ENCODE measurements at regions not wholly inside any gene's neighbourhood (a gene's known extent, or its start where the extent isn't known, plus 50 kb on each side); places are given as distances from the start of the nearest gene placed in this dataset.

GRCh38 chr16:13540771-13541170 lies 379.2 kb upstream of the ERCC4 start:
- Histone ChIP-seq H3K4me3 (ENCODE audit: low read depth in 1 of 3, low read length in 3 of 3) (no peak overlapping the region), H3K9me3 (ENCODE audit: control insufficient read depth in 4 of 4, low read length in 3 of 4) (no peaks in the 10 kb centered on the region), H3K4me1 (ENCODE audit: control insufficient read depth in 4 of 4, insufficient read depth in 4 of 4, low read length in 3 of 4) (no peaks in the 10 kb centered on the region), H3K36me3 (ENCODE audit: control insufficient read depth in 4 of 4, insufficient read depth in 3 of 4, low read depth in 1 of 4, low read length in 3 of 4) (no peaks in the 10 kb centered on the region), H3K27ac (ENCODE audit: low read depth in 1 of 2, low read length in 2 of 2) (no peak overlapping the region), H3K9ac (ENCODE audit: low read depth in 1 of 2, low read length in 2 of 2) (no peak overlapping the region), H3K27me3 (ENCODE audit: control insufficient read depth in 4 of 4, insufficient read depth in 4 of 4, low read length in 3 of 4) (no peaks in the 10 kb centered on the region)
- TF ChIP-seq JUND (IDR thresholded peaks at IDR 0.05) (no peak), MAX (IDR thresholded peaks at IDR 0.05) (no peak), HNF4A (conservative IDR thresholded peaks at IDR 0.05) (no peak), HNF4G (IDR thresholded peaks at IDR 0.05) (no peak), ZBTB33 (IDR thresholded peaks at IDR 0.05) (no peak), SP1 (IDR thresholded peaks at IDR 0.05) (no peak), FOXA2 (IDR thresholded peaks at IDR 0.05) (no peak), NR2F2 (IDR thresholded peaks at IDR 0.05) (no peak), FOXA1 (IDR thresholded peaks at IDR 0.05) (no peak), EGR1 (IDR thresholded peaks at IDR 0.05; ENCODE audit: low read depth in 2 of 2) (no peak), RAD21 (IDR thresholded peaks at IDR 0.05) (no peak), RXRA (IDR thresholded peaks at IDR 0.05) (no peak), CTCF (IDR thresholded peaks at IDR 0.05; ENCODE audit: low read depth, low read length, missing input control) (no peak), TAF1 (conservative IDR thresholded peaks at IDR 0.05) (no peak), REST (IDR thresholded peaks at IDR 0.05) (no peak)
- WGBS, result 88% methylated on average over 4 of the region's 4 CpGs
- DNase-seq (ENCODE audit: low spot score), result no peak

- H3K9me3 ChIP-seq (ENCODE audit: control insufficient read depth in 4 of 4, low read length in 3 of 4), result no peaks in the 10 kb centered on the region
- WGBS, result 82% methylated on average over 2 of the region's 2 CpGs
- no peak for DNase-seq (ENCODE audit: low spot score)
- TF ChIP-seq FOXA1 (IDR thresholded peaks at IDR 0.05), result no peak
- no peak for TF ChIP-seq ZBTB33 (IDR thresholded peaks at IDR 0.05)
- no peak for TF ChIP-seq JUND (IDR thresholded peaks at IDR 0.05)
- no peak for TF ChIP-seq EGR1 (IDR thresholded peaks at IDR 0.05; ENCODE audit: low read depth in 2 of 2)
- no peak for TF ChIP-seq YY1 (IDR thresholded peaks at IDR 0.05)
- no peak for TF ChIP-seq REST (IDR thresholded peaks at IDR 0.05)
- TF ChIP-seq FOXA2 (IDR thresholded peaks at IDR 0.05), result no peak
- no peak for TF ChIP-seq NR2F2 (IDR thresholded peaks at IDR 0.05)
- TF ChIP-seq RXRA (IDR thresholded peaks at IDR 0.05), result no peak
- TF ChIP-seq ATF3 (IDR thresholded peaks at IDR 0.05), result no peak
- no peak for TF ChIP-seq TAF1 (conservative IDR thresholded peaks at IDR 0.05)
- no peak for TF ChIP-seq SP1 (IDR thresholded peaks at IDR 0.05)
Observed at GRCh38 chr16:13542284-13542683, 377.7 kb upstream of the ERCC4 start.

More at GRCh38 chr16:13542284-13542683, 377.7 kb upstream of the ERCC4 start:
- no peak overlapping the region for H3K27ac ChIP-seq (ENCODE audit: low read depth in 1 of 2, low read length in 2 of 2)
- H3K4me3 ChIP-seq (ENCODE audit: low read depth in 1 of 3, low read length in 3 of 3), result no peak overlapping the region
- H3K36me3 ChIP-seq (ENCODE audit: control insufficient read depth in 4 of 4, insufficient read depth in 3 of 4, low read depth in 1 of 4, low read length in 3 of 4), result no peaks in the 10 kb centered on the region
- H3K9ac ChIP-seq (ENCODE audit: low read depth in 1 of 2, low read length in 2 of 2), result no peak overlapping the region
- H3K4me1 ChIP-seq (ENCODE audit: control insufficient read depth in 4 of 4, insufficient read depth in 4 of 4, low read length in 3 of 4), result no peaks in the 10 kb centered on the region
- H3K27me3 ChIP-seq (ENCODE audit: control insufficient read depth in 4 of 4, insufficient read depth in 4 of 4, low read length in 3 of 4), result no peaks in the 10 kb centered on the region

Measured in liver (tissue), 8 donors.